ENCODE measurements at regions not wholly inside any gene's neighbourhood (a gene's known extent, or its start where the extent isn't known, plus 50 kb on each side); places are given as distances from the start of the nearest gene placed in this dataset.

- H3K27me3 Mint-ChIP-seq = no peaks in the 10 kb centered on the region
- ATAC-seq (ENCODE audit: low read depth) (no peak), DNase-seq (no peak)
- TF ChIP-seq CTCF (IDR thresholded peaks at IDR 0.05) = no peak
- intact Hi-C loops (cut with micrococcal nuclease) = no loop called here
- CTCF ChIA-PET = no interaction called here
- POLR2A ChIA-PET = no interaction called here
- H3K27ac Mint-ChIP-seq = no peak overlapping the region
- H3K4me3 Mint-ChIP-seq = no peak overlapping the region
- H3K36me3 Mint-ChIP-seq (ENCODE audit: low read depth) = no peaks in the 10 kb centered on the region
- H3K4me1 Mint-ChIP-seq = no peaks in the 10 kb centered on the region
- peaks cover 4% of the 10 kb centered on the region for H3K9me3 Mint-ChIP-seq
Observed at GRCh38 chr9:25381141-25381540, 297.1 kb downstream of the TUSC1 start.

GRCh38 chr9:25377039-25377438 lies 301.2 kb downstream of the TUSC1 start:
- no peak overlapping the region for H3K27ac Mint-ChIP-seq
- no peaks in the 10 kb centered on the region for H3K4me1 Mint-ChIP-seq
- ATAC-seq (ENCODE audit: low read depth) (no peak), DNase-seq (no peak)
- intact Hi-C loops (cut with micrococcal nuclease) = no loop called here
- ChIA-PET POLR2A (no interaction called here), CTCF (no interaction called here)
- H3K27me3 Mint-ChIP-seq = no peaks in the 10 kb centered on the region
- TF ChIP-seq CTCF (IDR thresholded peaks at IDR 0.05) = no peak
- H3K4me3 Mint-ChIP-seq = no peak overlapping the region
- H3K9me3 Mint-ChIP-seq = peaks cover 7% of the 10 kb centered on the region
- no peaks in the 10 kb centered on the region for H3K36me3 Mint-ChIP-seq (ENCODE audit: low read depth)

GRCh38 chr9:25374281-25374680 lies 304.0 kb downstream of the TUSC1 start:
- H3K4me3 Mint-ChIP-seq = no peak overlapping the region
- H3K9me3 Mint-ChIP-seq = peaks cover 7% of the 10 kb centered on the region
- H3K27me3 Mint-ChIP-seq = no peaks in the 10 kb centered on the region
- no peak for ATAC-seq (ENCODE audit: low read depth)
- ChIA-PET CTCF (no interaction called here), POLR2A (no interaction called here)
- DNase-seq = no peak
- intact Hi-C loops (cut with micrococcal nuclease) = no loop called here
- no peaks in the 10 kb centered on the region for H3K36me3 Mint-ChIP-seq (ENCODE audit: low read depth)
- TF ChIP-seq CTCF (IDR thresholded peaks at IDR 0.05) = no peak
- H3K27ac Mint-ChIP-seq = no peak overlapping the region
- H3K4me1 Mint-ChIP-seq = no peaks in the 10 kb centered on the region

- no peak overlapping the region for H3K27ac Mint-ChIP-seq
- CTCF ChIA-PET = no interaction called here
Observed at GRCh38 chr9:25366906-25367305, 311.3 kb downstream of the TUSC1 start.

DNA sequence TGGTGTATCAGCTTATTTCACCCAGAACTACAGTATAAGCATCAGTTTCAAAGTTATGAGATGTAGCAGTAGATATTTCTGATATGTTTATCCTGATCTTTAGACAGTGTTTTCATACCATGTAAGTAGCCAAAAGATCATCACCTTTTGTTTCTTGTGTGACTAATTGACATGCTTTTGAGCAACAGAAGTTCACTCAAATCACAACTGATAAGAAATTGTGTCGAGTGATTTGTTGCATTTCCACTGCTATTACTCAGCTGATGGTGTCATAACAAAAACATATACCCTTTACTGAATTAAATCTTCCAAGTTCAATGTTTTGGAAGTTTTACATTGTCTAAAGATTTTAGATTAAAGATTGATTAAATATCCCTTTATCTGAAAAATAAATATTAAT lies 324.5 kb downstream of the TUSC1 start:
- no peak for ATAC-seq (ENCODE audit: low read depth)
- H3K36me3 Mint-ChIP-seq (ENCODE audit: low read depth) = no peaks in the 10 kb centered on the region
- intact Hi-C loops (cut with micrococcal nuclease) = no loop called here
- DNase-seq = no peak
- H3K9me3 Mint-ChIP-seq = peaks cover 10% of the 10 kb centered on the region
- CTCF ChIA-PET = no interaction called here
- POLR2A ChIA-PET = no interaction called here
- H3K4me3 Mint-ChIP-seq = no peak overlapping the region
- no peak for TF ChIP-seq CTCF (IDR thresholded peaks at IDR 0.05)
- no peaks in the 10 kb centered on the region for H3K4me1 Mint-ChIP-seq
- H3K27ac Mint-ChIP-seq = no peak overlapping the region
- no peaks in the 10 kb centered on the region for H3K27me3 Mint-ChIP-seq

More at GRCh38 chr9:25366906-25367305, 311.3 kb downstream of the TUSC1 start:
- H3K36me3 Mint-ChIP-seq (ENCODE audit: low read depth) = no peaks in the 10 kb centered on the region
- H3K9me3 Mint-ChIP-seq = peaks cover 4% of the 10 kb centered on the region
- no peak for TF ChIP-seq CTCF (IDR thresholded peaks at IDR 0.05)
- no peak for ATAC-seq (ENCODE audit: low read depth)
- H3K27me3 Mint-ChIP-seq = no peaks in the 10 kb centered on the region
- DNase-seq = no peak
- POLR2A ChIA-PET = no interaction called here
- intact Hi-C loops (cut with micrococcal nuclease) = no loop called here
- no peak overlapping the region for H3K4me3 Mint-ChIP-seq
- H3K4me1 Mint-ChIP-seq = no peaks in the 10 kb centered on the region

Data from activated B cell treated with CpG ODN at 0.5 μM for 24 hours (primary cell).